ENCODE measurements at regions not wholly inside any gene's neighbourhood (a gene's known extent, or its start where the extent isn't known, plus 50 kb on each side); places are given as distances from the start of the nearest gene placed in this dataset.

GRCh38 chr2:7599462-7600258 lies 682.4 kb downstream of the RNF144A start:
- no peak for TF ChIP-seq EGR1 (IDR thresholded peaks at IDR 0.05)
- no peak for TF ChIP-seq MAX (IDR thresholded peaks at IDR 0.05)
- TF ChIP-seq NFIC (IDR thresholded peaks at IDR 0.05): no peak
- no peak for TF ChIP-seq YY1 (IDR thresholded peaks at IDR 0.05; ENCODE audit: low read depth)

GRCh38 chr2:7601990-7602389 lies 684.8 kb downstream of the RNF144A start:
- TF ChIP-seq RAD21 (IDR thresholded peaks at IDR 0.05; ENCODE audit: low read depth) (no peak), EGR1 (IDR thresholded peaks at IDR 0.05) (no peak), FOXM1 (IDR thresholded peaks at IDR 0.05; ENCODE audit: borderline replicate concordance, low read depth) (no peak), MAX (IDR thresholded peaks at IDR 0.05) (no peak), TCF12 (IDR thresholded peaks at IDR 0.05; ENCODE audit: low read depth) (no peak), EP300 (IDR thresholded peaks at IDR 0.05; ENCODE audit: borderline replicate concordance) (no peak), REST (IDR thresholded peaks at IDR 0.05; ENCODE audit: low read depth) (no peak), USF1 (IDR thresholded peaks at IDR 0.05) (no peak), NFIC (IDR thresholded peaks at IDR 0.05) (no peak), YY1 (IDR thresholded peaks at IDR 0.05; ENCODE audit: low read depth) (no peak), TEAD4 (IDR thresholded peaks at IDR 0.05) (no peak), TAF1 (IDR thresholded peaks at IDR 0.05; ENCODE audit: low read depth) (no peak), CEBPB (IDR thresholded peaks at IDR 0.05) (no peak), CREB1 (IDR thresholded peaks at IDR 0.05; ENCODE audit: low read depth) (no peak)

- TF ChIP-seq YY1 (IDR thresholded peaks at IDR 0.05; ENCODE audit: low read depth): no peak
- TF ChIP-seq FOXM1 (IDR thresholded peaks at IDR 0.05; ENCODE audit: borderline replicate concordance, low read depth): no peak
- no peak for TF ChIP-seq TEAD4 (IDR thresholded peaks at IDR 0.05)
- TF ChIP-seq EP300 (IDR thresholded peaks at IDR 0.05; ENCODE audit: borderline replicate concordance): no peak
- TF ChIP-seq USF1 (IDR thresholded peaks at IDR 0.05): no peak
- no peak for TF ChIP-seq REST (IDR thresholded peaks at IDR 0.05; ENCODE audit: low read depth)
- no peak for TF ChIP-seq TAF1 (IDR thresholded peaks at IDR 0.05; ENCODE audit: low read depth)
- TF ChIP-seq EGR1 (IDR thresholded peaks at IDR 0.05): no peak
Measured at GRCh38 chr2:7604456-7604855, 687.2 kb downstream of the RNF144A start.

GRCh38 chr2:7607441-7608173 lies 690.4 kb downstream of the RNF144A start:
- TF ChIP-seq EP300 (IDR thresholded peaks at IDR 0.05; ENCODE audit: borderline replicate concordance) (no peak), TEAD4 (IDR thresholded peaks at IDR 0.05) (no peak), FOXM1 (IDR thresholded peaks at IDR 0.05; ENCODE audit: borderline replicate concordance, low read depth) (no peak), MAX (IDR thresholded peaks at IDR 0.05) (no peak), CEBPB (IDR thresholded peaks at IDR 0.05) (no peak), CREB1 (IDR thresholded peaks at IDR 0.05; ENCODE audit: low read depth) (no peak), EGR1 (IDR thresholded peaks at IDR 0.05) (no peak), YY1 (IDR thresholded peaks at IDR 0.05; ENCODE audit: low read depth) (no peak), TAF1 (IDR thresholded peaks at IDR 0.05; ENCODE audit: low read depth) (no peak), REST (IDR thresholded peaks at IDR 0.05; ENCODE audit: low read depth) (no peak), NFIC (IDR thresholded peaks at IDR 0.05) (no peak)
